OCI-LY3 (cell line): ENCODE measurements at regions not wholly inside any gene's neighbourhood (a gene's known extent, or its start where the extent isn't known, plus 50 kb on each side); places are given as distances from the start of the nearest gene placed in this dataset.

Experiments used
- H2AFZ ChIP-seq: fragments of 200-600, 300-600 bp; shearing (Covaris generic); 2 replicates; pipeline ENCODE4 v1.6.0; 2014; ENCODE audit warnings: antibody characterized with exemption, low read depth, low read length
- H3K27ac ChIP-seq: fragments of 200-600, 300-600 bp; sonication (generic); 2 replicates; pipeline ENCODE4 v1.5.1; 2014; ENCODE audit warnings: mild to moderate bottlenecking, low read length, moderate library complexity, mixed read lengths
- H3K27me3 ChIP-seq: fragments of 200-600, 300-600 bp; sonication (generic); 2 replicates; pipeline ENCODE4 v1.6.1; 2014; ENCODE audit warnings: low read depth, low read length, mixed read lengths
- H3K36me3 ChIP-seq: fragments of 200-600, 300-600 bp; sonication (generic); replicated peaks from 2 replicates; pipeline ENCODE3; 2014; ENCODE audit warnings: low read depth, low read length, mixed read lengths
- H3K4me1 ChIP-seq: fragments of 300-600, 200-600 bp; sonication (generic); 2 replicates; pipeline ENCODE4 v1.6.1; 2014; ENCODE audit warnings: low read length, mixed read lengths
- H3K4me2 ChIP-seq: fragments of 200-600, 300-600 bp; sonication (generic); 2 replicates; pipeline ENCODE4 v1.6.1; 2014; ENCODE audit warnings: low read length, mixed read lengths
- H3K4me3 ChIP-seq: fragments of 300-600, 200-600 bp; sonication (generic); 2 replicates; pipeline ENCODE4 v1.5.1; 2014; ENCODE audit warnings: antibody characterized with exemption, mild to moderate bottlenecking, low read length, moderate library complexity
- H3K79me2 ChIP-seq: fragments of 300-600, 200-600 bp; shearing (Covaris generic); 2 replicates; pipeline ENCODE4 v1.6.1; 2014; ENCODE audit warnings: mild to moderate bottlenecking, low read length, mixed read lengths
- H3K9ac ChIP-seq: fragments of 300-600, 200-600 bp; shearing (Covaris generic); 2 replicates; pipeline ENCODE4 v1.6.0; 2014; ENCODE audit warnings: mild to moderate bottlenecking, low read length, moderate library complexity
- H3K9me3 ChIP-seq: fragments of 200-600, 300-600 bp; shearing (Covaris generic); 2 replicates; pipeline ENCODE4 v1.6.1; 2014; ENCODE audit warnings: low read length, mixed read lengths; ENCODE audit not compliant: insufficient read depth
- H4K20me1 ChIP-seq: fragments of 200-600, 300-600 bp; sonication (generic); 2 replicates; pipeline ENCODE4 v1.6.1; 2016; ENCODE audit warnings: low read length, mixed read lengths; ENCODE audit not compliant: insufficient read depth
- EZH2phosphoT487 ChIP-seq: fragments of 200-600 bp; shearing (Covaris generic); IDR thresholded peaks from 2 replicates; pipeline ENCODE4 v1.6.1; 2018; ENCODE audit warnings: antibody characterized with exemption, mixed run types, low read depth
- TF ChIP-seq, protein P1 (sequence below): fragments of 200-600, 300-600 bp; sonication (generic); IDR thresholded peaks from 2 replicates; pipeline ENCODE4 v1.5.1; 2014; ENCODE audit warnings: antibody characterized with exemption, low read length, low read depth

DNA sequence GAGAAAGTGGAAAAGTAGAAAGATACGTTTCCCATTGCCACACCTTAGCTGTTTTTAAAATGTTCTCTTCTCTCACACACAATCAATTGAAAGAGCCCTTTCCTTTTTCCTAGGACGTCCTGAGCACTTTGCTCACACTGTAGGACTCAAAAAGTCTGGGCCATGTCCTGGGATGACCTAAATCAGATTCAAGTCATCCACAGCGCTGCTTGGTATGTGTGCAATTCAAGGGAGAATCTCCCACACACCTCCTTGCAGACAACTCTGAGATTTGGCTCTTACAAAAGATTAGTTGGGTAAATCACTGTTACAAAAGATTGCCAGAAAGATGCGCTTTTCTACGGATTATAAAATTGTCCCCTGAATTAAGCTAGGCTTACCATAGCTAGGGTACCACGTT lies 130.1 kb downstream of the RNASET2 start:
- H3K4me2 ChIP-seq = no peak overlapping the region
- H3K27me3 ChIP-seq = peaks cover 24% of the 10 kb centered on the region
- peaks cover 26% of the 10 kb centered on the region for H3K4me1 ChIP-seq
- H4K20me1 ChIP-seq = no peaks in the 10 kb centered on the region
- H3K79me2 ChIP-seq = no peaks in the 10 kb centered on the region
- no peaks in the 10 kb centered on the region for H3K36me3 ChIP-seq
- no peak overlapping the region for H3K27ac ChIP-seq
- H3K9me3 ChIP-seq = no peaks in the 10 kb centered on the region
- TF ChIP-seq, protein P1, sequence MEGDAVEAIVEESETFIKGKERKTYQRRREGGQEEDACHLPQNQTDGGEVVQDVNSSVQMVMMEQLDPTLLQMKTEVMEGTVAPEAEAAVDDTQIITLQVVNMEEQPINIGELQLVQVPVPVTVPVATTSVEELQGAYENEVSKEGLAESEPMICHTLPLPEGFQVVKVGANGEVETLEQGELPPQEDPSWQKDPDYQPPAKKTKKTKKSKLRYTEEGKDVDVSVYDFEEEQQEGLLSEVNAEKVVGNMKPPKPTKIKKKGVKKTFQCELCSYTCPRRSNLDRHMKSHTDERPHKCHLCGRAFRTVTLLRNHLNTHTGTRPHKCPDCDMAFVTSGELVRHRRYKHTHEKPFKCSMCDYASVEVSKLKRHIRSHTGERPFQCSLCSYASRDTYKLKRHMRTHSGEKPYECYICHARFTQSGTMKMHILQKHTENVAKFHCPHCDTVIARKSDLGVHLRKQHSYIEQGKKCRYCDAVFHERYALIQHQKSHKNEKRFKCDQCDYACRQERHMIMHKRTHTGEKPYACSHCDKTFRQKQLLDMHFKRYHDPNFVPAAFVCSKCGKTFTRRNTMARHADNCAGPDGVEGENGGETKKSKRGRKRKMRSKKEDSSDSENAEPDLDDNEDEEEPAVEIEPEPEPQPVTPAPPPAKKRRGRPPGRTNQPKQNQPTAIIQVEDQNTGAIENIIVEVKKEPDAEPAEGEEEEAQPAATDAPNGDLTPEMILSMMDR = no peak
- TF ChIP-seq EZH2phosphoT487 = no peak
- no peak overlapping the region for H3K4me3 ChIP-seq
- no peak overlapping the region for H2AFZ ChIP-seq
- H3K9ac ChIP-seq = no peak overlapping the region

DNA sequence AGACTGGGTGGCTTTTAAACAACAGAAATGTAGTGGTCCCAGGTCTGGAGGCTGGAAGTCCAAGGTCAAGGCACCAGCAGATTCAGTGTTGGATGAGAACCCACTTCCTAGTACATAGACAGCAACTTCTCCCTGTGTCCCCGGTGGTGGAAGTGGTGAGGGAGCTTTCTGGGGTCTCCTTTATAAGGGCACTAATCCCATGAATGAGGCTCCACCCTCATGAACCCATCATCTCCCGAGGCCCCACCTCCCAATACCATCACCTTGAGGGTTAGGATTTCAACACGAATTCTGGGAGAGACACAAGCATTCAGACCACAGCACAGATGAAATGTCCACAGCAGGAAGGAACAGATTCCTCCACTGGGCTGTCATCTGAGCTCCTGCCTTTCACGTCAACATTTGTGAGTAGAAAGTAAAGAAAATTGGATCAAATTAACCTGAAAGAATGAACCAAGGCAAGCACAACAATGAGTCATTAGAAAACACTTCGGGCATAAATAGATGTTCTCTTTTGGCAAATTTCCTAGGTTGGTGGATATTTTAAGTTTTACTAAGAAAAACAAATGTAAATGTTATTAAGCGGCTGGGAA lies 130.7 kb downstream of the RNASET2 start:
- Histone ChIP-seq H3K4me2 (no peak overlapping the region), H3K36me3 (no peaks in the 10 kb centered on the region), H3K9me3 (no peaks in the 10 kb centered on the region), H3K4me1 (peaks cover 20% of the 10 kb centered on the region), H4K20me1 (no peaks in the 10 kb centered on the region), H2AFZ (no peak overlapping the region), H3K79me2 (no peaks in the 10 kb centered on the region), H3K27me3 (peaks cover 24% of the 10 kb centered on the region), H3K9ac (no peak overlapping the region), H3K4me3 (no peak overlapping the region), H3K27ac (no peak overlapping the region)
- TF ChIP-seq EZH2phosphoT487 = no peak
- TF ChIP-seq, protein P1 = no peak

DNA sequence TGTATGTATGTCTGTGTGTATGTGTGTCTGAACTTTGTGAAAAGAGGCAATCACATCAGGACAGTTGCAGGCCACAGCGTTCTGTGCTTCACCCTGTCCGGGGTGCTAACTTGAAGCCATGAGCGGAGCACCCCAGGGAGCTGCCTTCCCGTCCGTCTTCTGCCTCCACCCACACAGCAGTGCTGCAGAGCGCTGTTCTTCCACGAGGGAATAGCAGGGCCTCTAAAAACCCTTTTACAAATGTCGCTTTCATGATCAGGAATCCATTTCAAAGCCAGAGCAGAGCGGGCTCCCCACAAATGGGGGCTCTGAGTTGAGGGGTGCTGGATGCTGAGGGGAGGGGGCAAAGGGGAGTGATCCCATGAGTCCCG lies 131.5 kb downstream of the RNASET2 start:
- H3K4me1 ChIP-seq = peaks cover 14% of the 10 kb centered on the region
- no peak overlapping the region for H3K9ac ChIP-seq
- H3K27me3 ChIP-seq = peaks cover 27% of the 10 kb centered on the region
- no peak overlapping the region for H3K4me2 ChIP-seq
- H4K20me1 ChIP-seq = no peaks in the 10 kb centered on the region
- no peak overlapping the region for H3K27ac ChIP-seq
- no peaks in the 10 kb centered on the region for H3K9me3 ChIP-seq
- no peak overlapping the region for H3K4me3 ChIP-seq
- TF ChIP-seq, protein P1 = no peak
- TF ChIP-seq EZH2phosphoT487 = no peak
- no peaks in the 10 kb centered on the region for H3K36me3 ChIP-seq
- no peaks in the 10 kb centered on the region for H3K79me2 ChIP-seq
- H2AFZ ChIP-seq = no peak overlapping the region

DNA sequence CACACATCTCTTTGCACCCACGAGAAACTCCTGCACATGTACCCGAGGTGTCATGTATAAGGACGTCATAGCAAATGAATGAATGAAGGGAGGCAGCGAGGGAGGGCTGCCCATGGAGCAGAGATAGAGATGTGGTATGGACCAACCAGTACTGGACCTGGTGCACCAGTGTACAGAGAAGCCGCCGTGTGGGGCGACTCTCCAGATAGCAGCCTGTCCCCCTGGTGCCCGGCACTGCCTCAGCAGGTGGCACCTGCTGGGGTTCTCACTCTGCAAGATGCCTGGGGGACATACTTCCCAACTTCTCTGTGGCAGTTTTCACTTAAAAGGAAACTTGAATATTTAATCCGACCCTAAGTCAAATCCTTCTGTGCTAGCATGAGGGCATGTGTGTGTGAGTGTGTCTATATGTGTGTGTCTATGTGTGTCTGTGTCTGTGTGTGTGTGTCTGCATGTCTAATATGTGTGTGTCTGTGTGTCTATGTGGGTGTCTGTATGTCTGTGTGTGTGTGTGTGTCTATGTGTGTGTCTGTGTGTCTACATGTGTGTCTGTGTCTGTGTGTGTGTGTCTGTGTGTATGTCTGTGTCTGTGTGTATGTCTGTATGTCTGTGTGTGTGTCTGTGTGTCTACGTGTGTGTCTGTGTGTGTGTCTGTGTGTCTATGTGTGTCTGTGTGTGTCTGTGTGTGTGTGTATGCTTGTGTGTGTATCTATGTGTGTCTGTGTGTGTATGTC lies 132.0 kb downstream of the RNASET2 start:
- Histone ChIP-seq H3K9me3 (no peaks in the 10 kb centered on the region), H2AFZ (no peak overlapping the region), H3K27ac (no peak overlapping the region), H3K79me2 (no peaks in the 10 kb centered on the region), H3K4me1 (peaks cover 9% of the 10 kb centered on the region), H3K9ac (no peak overlapping the region), H4K20me1 (no peaks in the 10 kb centered on the region), H3K4me3 (no peak overlapping the region), H3K4me2 (no peak overlapping the region), H3K36me3 (no peaks in the 10 kb centered on the region), H3K27me3 (peaks cover 27% of the 10 kb centered on the region)
- TF ChIP-seq EZH2phosphoT487 = no peak
- TF ChIP-seq, protein P1 = no peak
